ENCODE measurements at regions not wholly inside any gene's neighbourhood (a gene's known extent, or its start where the extent isn't known, plus 50 kb on each side); places are given as distances from the start of the nearest gene placed in this dataset.

DNA sequence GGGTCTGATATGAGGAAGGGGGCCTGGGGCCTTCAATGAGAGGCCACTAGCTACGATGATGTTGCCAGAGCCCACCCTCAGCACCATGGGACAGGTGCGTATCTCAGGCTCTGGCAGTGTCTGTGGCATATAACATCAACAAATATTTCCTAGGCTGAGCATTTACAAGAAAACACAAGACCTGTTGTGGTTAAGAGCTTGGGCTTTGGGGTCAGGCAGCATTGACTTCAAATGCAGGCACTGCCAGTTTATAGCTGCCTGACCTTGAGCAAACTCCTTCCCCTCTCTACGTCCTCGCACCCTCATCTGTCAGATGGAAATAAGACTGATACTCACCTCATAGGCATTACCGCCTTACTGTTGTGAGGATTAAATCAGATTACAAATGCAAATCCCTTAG is 156.0 kb downstream of the KATNAL1 start:
- Histone ChIP-seq H3K4me1 (ENCODE audit: control insufficient read depth in 2 of 2, insufficient read depth in 2 of 2, low read length in 2 of 2) (peaks cover 18 to 60% of the 10 kb centered on the region in 2 donors), H3K79me2 (ENCODE audit: control insufficient read depth, insufficient read depth, low read length) (no peaks in the 10 kb centered on the region), H3K27ac (ENCODE audit: low read length in 2 of 2) (no peak overlapping the region), H3K36me3 (replicated peaks in 1 of 2; ENCODE audit: control extremely low read depth in 1 of 2, control insufficient read depth in 1 of 2, extremely low read depth in 1 of 2, insufficient read depth in 2 of 2, low read length in 1 of 2) (no peaks in the 10 kb centered on the region), H2AFZ (ENCODE audit: insufficient read depth, low read depth, low read length, poor library complexity, severe bottlenecking) (no peak overlapping the region), H3K4me2 (replicated peaks; ENCODE audit: low read depth, low read length, poor library complexity, severe bottlenecking) (no peak overlapping the region), H3K27me3 (replicated peaks in 1 of 4; ENCODE audit: control extremely low read depth in 1 of 4, control insufficient read depth in 3 of 4, insufficient read depth in 4 of 4, low read length in 3 of 4) (no peaks in the 10 kb centered on the region), H3K4me3 (ENCODE audit: control extremely low read depth in 1 of 5, extremely low read depth in 1 of 5, insufficient read depth in 1 of 5, low read depth in 2 of 5, low read length in 4 of 5) (no peak overlapping the region), H3K9me3 (ENCODE audit: control extremely low read depth in 1 of 3, control insufficient read depth in 2 of 3, insufficient read depth in 1 of 3, low read length in 2 of 3) (peaks cover 0 to 11% (median 0%) of the 10 kb centered on the region in 3 donors), H4K20me1 (ENCODE audit: control insufficient read depth, insufficient read depth, low read length, poor library complexity, severe bottlenecking) (no peaks in the 10 kb centered on the region), H3K9ac (ENCODE audit: low read length) (no peak overlapping the region)
- DNase-seq = no peak
- no peak for TF ChIP-seq EZH2 (IDR thresholded peaks at IDR 0.05; ENCODE audit: borderline replicate concordance, insufficient read depth, low read depth, low read length, poor library complexity, severe bottlenecking)
- TF ChIP-seq, protein P1, sequence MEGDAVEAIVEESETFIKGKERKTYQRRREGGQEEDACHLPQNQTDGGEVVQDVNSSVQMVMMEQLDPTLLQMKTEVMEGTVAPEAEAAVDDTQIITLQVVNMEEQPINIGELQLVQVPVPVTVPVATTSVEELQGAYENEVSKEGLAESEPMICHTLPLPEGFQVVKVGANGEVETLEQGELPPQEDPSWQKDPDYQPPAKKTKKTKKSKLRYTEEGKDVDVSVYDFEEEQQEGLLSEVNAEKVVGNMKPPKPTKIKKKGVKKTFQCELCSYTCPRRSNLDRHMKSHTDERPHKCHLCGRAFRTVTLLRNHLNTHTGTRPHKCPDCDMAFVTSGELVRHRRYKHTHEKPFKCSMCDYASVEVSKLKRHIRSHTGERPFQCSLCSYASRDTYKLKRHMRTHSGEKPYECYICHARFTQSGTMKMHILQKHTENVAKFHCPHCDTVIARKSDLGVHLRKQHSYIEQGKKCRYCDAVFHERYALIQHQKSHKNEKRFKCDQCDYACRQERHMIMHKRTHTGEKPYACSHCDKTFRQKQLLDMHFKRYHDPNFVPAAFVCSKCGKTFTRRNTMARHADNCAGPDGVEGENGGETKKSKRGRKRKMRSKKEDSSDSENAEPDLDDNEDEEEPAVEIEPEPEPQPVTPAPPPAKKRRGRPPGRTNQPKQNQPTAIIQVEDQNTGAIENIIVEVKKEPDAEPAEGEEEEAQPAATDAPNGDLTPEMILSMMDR (IDR thresholded peaks at IDR 0.05) = no peak
- Mint-ChIP-seq H3K27me3 (peaks cover 5% of the 10 kb centered on the region), H3K9me3 (ENCODE audit: insufficient read depth) (no peaks in the 10 kb centered on the region), H3K4me3 (no peak overlapping the region), H3K4me1 (peaks cover 62% of the 10 kb centered on the region), H3K27ac (no peak overlapping the region)
- ATAC-seq (ENCODE audit: low read depth) = no peak
- ChIA-PET CTCF (interaction anchor here (0.8 to 3.1 kb wide), 2 partner anchors 19 to 36 kb away, joined by 3 to 12 read pairs; no protein-coding TSS in a partner anchor), POLR2A (no interaction called here)
- intact Hi-C loops (cut with micrococcal nuclease) = no loop called here
- WGBS (ENCODE audit: insufficient coverage) = no CpG with 5 or more reads among the region's 5 CpGs

DNA sequence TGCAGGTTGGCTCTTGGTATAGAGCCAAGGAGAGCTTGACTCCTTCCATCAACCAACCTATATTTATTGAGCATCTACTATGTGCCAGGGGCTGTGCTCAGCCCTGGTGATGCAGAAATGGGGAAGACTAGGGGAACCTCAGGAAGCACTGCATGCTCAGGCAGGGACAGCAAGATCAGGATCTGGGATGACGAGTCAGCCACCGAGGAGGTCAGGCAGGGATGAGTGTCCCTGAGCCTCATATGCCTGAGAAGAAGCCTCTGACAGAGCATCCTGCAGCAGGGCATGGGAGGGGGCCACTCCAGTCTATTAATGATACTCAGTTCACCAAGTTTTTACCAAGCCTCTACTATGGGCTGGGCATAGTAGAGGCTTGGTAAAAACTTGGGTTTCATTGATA is 158.1 kb downstream of the KATNAL1 start:
- POLR2A ChIA-PET = no interaction called here

More for the DNA sequence above, 158.1 kb downstream of the KATNAL1 start:
- Mint-ChIP-seq H3K4me3 (no peak overlapping the region), H3K4me1 (peaks cover 55% of the 10 kb centered on the region), H3K27me3 (peaks cover 3% of the 10 kb centered on the region), H3K27ac (no peak overlapping the region), H3K9me3 (ENCODE audit: insufficient read depth) (no peaks in the 10 kb centered on the region)
- Histone ChIP-seq H3K79me2 (ENCODE audit: control insufficient read depth, insufficient read depth, low read length) (no peaks in the 10 kb centered on the region), H3K4me2 (replicated peaks; ENCODE audit: low read depth, low read length, poor library complexity, severe bottlenecking) (no peak overlapping the region), H3K27me3 (replicated peaks in 1 of 4; ENCODE audit: control extremely low read depth in 1 of 4, control insufficient read depth in 3 of 4, insufficient read depth in 4 of 4, low read length in 3 of 4) (no peaks in the 10 kb centered on the region), H3K4me1 (ENCODE audit: control insufficient read depth in 2 of 2, insufficient read depth in 2 of 2, low read length in 2 of 2) (peaks cover 18 to 60% of the 10 kb centered on the region in 2 donors), H3K4me3 (ENCODE audit: control extremely low read depth in 1 of 5, extremely low read depth in 1 of 5, insufficient read depth in 1 of 5, low read depth in 2 of 5, low read length in 4 of 5) (no peak overlapping the region), H3K9ac (ENCODE audit: low read length) (no peak overlapping the region), H3K36me3 (replicated peaks in 1 of 2; ENCODE audit: control extremely low read depth in 1 of 2, control insufficient read depth in 1 of 2, extremely low read depth in 1 of 2, insufficient read depth in 2 of 2, low read length in 1 of 2) (no peaks in the 10 kb centered on the region), H3K27ac (ENCODE audit: low read length in 2 of 2) (no peak overlapping the region), H4K20me1 (ENCODE audit: control insufficient read depth, insufficient read depth, low read length, poor library complexity, severe bottlenecking) (no peaks in the 10 kb centered on the region), H2AFZ (ENCODE audit: insufficient read depth, low read depth, low read length, poor library complexity, severe bottlenecking) (no peak overlapping the region), H3K9me3 (ENCODE audit: control extremely low read depth in 1 of 3, control insufficient read depth in 2 of 3, insufficient read depth in 1 of 3, low read length in 2 of 3) (peaks cover 0 to 13% (median 2%) of the 10 kb centered on the region in 3 donors)
- intact Hi-C loops (cut with micrococcal nuclease) = no loop called here
- DNase-seq = no peak
- WGBS (ENCODE audit: insufficient coverage) = 95% methylated on average over 2 of the region's 2 CpGs
- no peak for ATAC-seq (ENCODE audit: low read depth)
- CTCF ChIA-PET = interaction anchor here (1.1 kb wide), 1 partner anchor 8 kb away, joined by 3 read pairs; no protein-coding TSS in a partner anchor
- TF ChIP-seq EZH2 (IDR thresholded peaks at IDR 0.05; ENCODE audit: borderline replicate concordance, insufficient read depth, low read depth, low read length, poor library complexity, severe bottlenecking) = no peak
- TF ChIP-seq, protein P1 (IDR thresholded peaks at IDR 0.05) = no peak

Measured in B cell (primary cell).